Memory B cell (primary cell): ENCODE measurements at regions not wholly inside any gene's neighbourhood (a gene's known extent, or its start where the extent isn't known, plus 50 kb on each side); places are given as distances from the start of the nearest gene placed in this dataset.

Experiments
- ATAC-seq: fragments of 150-1000 bp; cut with Tn5 transposase; 2 replicates; pipeline ENCODE4 v1.10.0; 2021; ENCODE audit warnings: low read depth, mild to moderate bottlenecking, moderate library complexity
- DNase-seq, 2 donors: peaks; one replicate each; pipeline ENCODE4 v3.0.0; 2022; ENCODE audit warnings: low spot score in 2 of 2
- H3K27ac Mint-ChIP-seq: one replicate; pipeline ENCODE4 v1.8.0; 2022; ENCODE audit warnings: mild to moderate bottlenecking, moderate library complexity, mixed read lengths
- H3K27me3 Mint-ChIP-seq: one replicate; pipeline ENCODE4 v1.8.0; 2022; ENCODE audit warnings: mixed read lengths
- H3K36me3 Mint-ChIP-seq: one replicate; pipeline ENCODE4 v1.8.0; 2022; ENCODE audit warnings: mild to moderate bottlenecking, mixed read lengths
- H3K4me1 Mint-ChIP-seq: one replicate; pipeline ENCODE4 v1.8.0; 2022; ENCODE audit warnings: mixed read lengths
- H3K4me3 Mint-ChIP-seq: one replicate; pipeline ENCODE4 v1.8.0; 2022; ENCODE audit warnings: mild to moderate bottlenecking, moderate library complexity, mixed read lengths
- H3K9me3 Mint-ChIP-seq: one replicate; pipeline ENCODE4 v1.8.0; 2022; ENCODE audit warnings: mixed read lengths

DNA sequence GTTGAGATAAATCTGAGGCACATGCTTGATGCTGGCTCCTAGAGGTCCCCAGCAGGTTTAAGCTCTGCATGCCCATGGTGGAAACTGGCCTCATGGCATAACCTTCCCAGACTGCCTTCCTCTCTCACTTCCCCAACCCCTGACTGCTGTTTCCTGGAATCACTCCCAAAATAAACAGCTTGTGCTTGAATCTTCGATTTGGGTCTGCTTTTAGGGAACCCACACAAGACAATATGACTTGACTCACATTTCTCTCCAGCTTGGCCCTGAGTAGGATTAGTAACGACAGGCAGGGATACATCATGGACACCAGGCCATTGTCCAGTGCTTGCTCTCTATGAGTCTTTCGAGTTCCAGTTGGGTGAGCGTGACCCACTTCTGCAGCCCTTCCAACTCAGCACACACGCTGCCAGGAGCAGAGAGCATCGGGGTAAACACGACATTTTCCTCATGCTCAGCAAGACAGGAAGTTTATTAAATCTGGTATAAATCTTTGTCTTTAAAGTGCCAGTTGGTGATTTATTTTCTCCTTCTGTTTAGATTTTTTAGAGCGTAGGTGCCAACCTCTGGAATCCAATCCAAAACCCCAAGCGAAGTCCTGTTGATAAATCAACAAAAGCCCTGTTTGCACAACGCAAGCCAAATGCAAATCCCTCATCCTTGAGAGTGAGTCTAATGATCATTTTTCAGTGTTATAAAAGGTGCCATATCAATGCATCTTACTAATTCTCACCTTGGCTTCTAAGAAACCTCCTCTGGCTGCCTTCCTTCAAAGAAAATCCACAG, 135.0 kb downstream of the FOXA2 start:
- H3K4me1 Mint-ChIP-seq = no peaks in the 10 kb centered on the region
- no peaks in the 10 kb centered on the region for H3K36me3 Mint-ChIP-seq

GRCh38 chr20:22447447-22447778, 137.0 kb downstream of the FOXA2 start:
- no peak overlapping the region for H3K4me3 Mint-ChIP-seq
- H3K27ac Mint-ChIP-seq = no peak overlapping the region
- H3K9me3 Mint-ChIP-seq = peaks cover 7% of the 10 kb centered on the region
- ATAC-seq (no peak), DNase-seq (no peak)
- no peaks in the 10 kb centered on the region for H3K36me3 Mint-ChIP-seq
- no peaks in the 10 kb centered on the region for H3K27me3 Mint-ChIP-seq
- no peaks in the 10 kb centered on the region for H3K4me1 Mint-ChIP-seq

More for the DNA sequence above, 135.0 kb downstream of the FOXA2 start:
- DNase-seq = no peak
- Mint-ChIP-seq H3K4me3 (no peak overlapping the region), H3K27me3 (no peaks in the 10 kb centered on the region), H3K27ac (no peak overlapping the region), H3K9me3 (peaks cover 7% of the 10 kb centered on the region)
- ATAC-seq = no peak

GRCh38 chr20:22446613-22447446, 137.5 kb downstream of the FOXA2 start:
- no peak for DNase-seq
- Mint-ChIP-seq H3K4me3 (no peak overlapping the region), H3K4me1 (no peaks in the 10 kb centered on the region), H3K9me3 (peaks cover 7% of the 10 kb centered on the region), H3K27ac (no peak overlapping the region), H3K27me3 (no peaks in the 10 kb centered on the region), H3K36me3 (no peaks in the 10 kb centered on the region)
- no peak for ATAC-seq

DNA sequence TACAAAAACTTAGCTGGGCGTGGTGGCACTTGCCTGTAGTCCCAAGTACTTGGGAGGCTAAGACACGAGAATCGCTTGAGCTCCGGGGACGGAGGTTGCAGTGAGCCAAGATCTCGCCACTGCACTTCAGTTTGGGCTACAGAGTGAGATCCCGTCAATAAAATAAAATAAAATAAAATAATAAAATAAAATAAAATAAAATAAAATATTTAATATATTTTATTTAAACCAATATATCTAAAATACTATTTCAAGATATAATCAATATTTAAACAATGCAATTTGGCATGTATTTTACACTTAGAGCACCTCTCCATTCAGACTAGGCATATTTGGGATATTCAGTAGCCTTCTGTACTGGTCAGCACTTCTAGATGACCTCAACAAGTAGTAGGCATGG, 142.1 kb downstream of the FOXA2 start:
- ATAC-seq = no peak
- no peak overlapping the region for H3K27ac Mint-ChIP-seq
- no peaks in the 10 kb centered on the region for H3K36me3 Mint-ChIP-seq
- H3K27me3 Mint-ChIP-seq = no peaks in the 10 kb centered on the region
- H3K9me3 Mint-ChIP-seq = peaks cover 9% of the 10 kb centered on the region
- no peaks in the 10 kb centered on the region for H3K4me1 Mint-ChIP-seq
- H3K4me3 Mint-ChIP-seq = no peak overlapping the region
- DNase-seq = no peak

- no peak for ATAC-seq
- H3K36me3 Mint-ChIP-seq = no peaks in the 10 kb centered on the region
- no peak overlapping the region for H3K27ac Mint-ChIP-seq
- no peaks in the 10 kb centered on the region for H3K27me3 Mint-ChIP-seq
- H3K4me3 Mint-ChIP-seq = no peak overlapping the region
- peaks cover 3% of the 10 kb centered on the region for H3K9me3 Mint-ChIP-seq
- no peak for DNase-seq
- H3K4me1 Mint-ChIP-seq = no peaks in the 10 kb centered on the region
These were observed 145.4 kb downstream of the FOXA2 start for GRCh38 chr20:22438926-22439325.

DNA sequence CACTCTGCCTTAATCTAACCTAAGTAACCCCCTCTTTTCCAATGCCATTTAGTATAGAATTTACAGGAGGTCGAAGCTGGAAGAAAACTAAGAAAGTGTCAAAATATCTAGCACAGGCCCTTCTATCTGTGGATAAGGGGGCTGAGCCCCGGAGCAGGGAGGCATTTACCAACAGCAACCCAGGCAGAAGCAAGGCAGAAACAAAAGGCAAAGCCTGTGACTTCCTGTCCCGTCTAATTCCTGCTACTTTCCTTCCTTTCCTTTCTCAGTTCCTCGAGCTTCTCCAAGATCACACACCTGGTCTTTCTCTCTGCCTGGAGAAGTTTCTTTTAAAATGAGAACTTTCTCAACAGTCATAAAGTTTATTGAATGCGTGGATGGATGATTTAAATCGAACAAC, 146.0 kb downstream of the FOXA2 start:
- Mint-ChIP-seq H3K4me1 (no peaks in the 10 kb centered on the region), H3K36me3 (no peaks in the 10 kb centered on the region), H3K4me3 (no peak overlapping the region), H3K27ac (no peak overlapping the region), H3K9me3 (peaks cover 3% of the 10 kb centered on the region), H3K27me3 (no peaks in the 10 kb centered on the region)
- ATAC-seq = no peak
- no peak for DNase-seq

- ATAC-seq = no peak
- Mint-ChIP-seq H3K4me1 (no peaks in the 10 kb centered on the region), H3K4me3 (no peak overlapping the region), H3K27ac (no peak overlapping the region), H3K27me3 (no peaks in the 10 kb centered on the region), H3K36me3 (no peaks in the 10 kb centered on the region), H3K9me3 (peaks cover 3% of the 10 kb centered on the region)
- no peak for DNase-seq
These were observed 147.0 kb downstream of the FOXA2 start for GRCh38 chr20:22437354-22437753.

GRCh38 chr20:22431419-22431818, 153.0 kb downstream of the FOXA2 start:
- Mint-ChIP-seq H3K36me3 (no peaks in the 10 kb centered on the region), H3K4me3 (no peak overlapping the region), H3K27me3 (no peaks in the 10 kb centered on the region), H3K27ac (no peak overlapping the region), H3K9me3 (peaks cover 2% of the 10 kb centered on the region), H3K4me1 (no peaks in the 10 kb centered on the region)
- ATAC-seq (no peak), DNase-seq (no peak)

DNA sequence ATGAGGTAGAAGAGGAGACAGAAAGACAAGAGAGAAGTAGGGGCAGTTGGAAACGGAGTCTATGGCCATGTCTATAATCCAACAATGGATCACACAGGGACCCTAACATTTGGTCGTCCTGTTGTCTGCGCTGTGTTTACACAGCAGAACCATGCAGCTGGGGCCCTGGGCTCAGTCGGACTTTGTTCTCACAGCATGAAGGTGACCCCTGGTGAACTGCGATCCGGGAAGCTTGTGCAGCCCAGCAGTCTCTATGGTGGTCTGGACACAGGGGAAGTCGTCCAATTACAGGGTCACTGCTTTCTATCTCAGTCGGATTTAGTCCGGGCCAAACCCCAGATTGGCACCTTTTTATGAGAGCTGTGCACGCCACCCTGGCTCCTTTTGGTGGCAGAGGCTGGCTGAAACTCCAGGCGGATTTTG, 153.6 kb downstream of the FOXA2 start:
- ATAC-seq = no peak
- H3K27me3 Mint-ChIP-seq = no peaks in the 10 kb centered on the region
- H3K27ac Mint-ChIP-seq = no peak overlapping the region

GRCh38 chr20:22430154-22430745, 154.1 kb downstream of the FOXA2 start:
- ATAC-seq = no peak
- no peaks in the 10 kb centered on the region for H3K27me3 Mint-ChIP-seq
- no peaks in the 10 kb centered on the region for H3K4me1 Mint-ChIP-seq
- H3K4me3 Mint-ChIP-seq = no peak overlapping the region
- no peak for DNase-seq
- peaks cover 2% of the 10 kb centered on the region for H3K9me3 Mint-ChIP-seq
- H3K36me3 Mint-ChIP-seq = no peaks in the 10 kb centered on the region
- no peak overlapping the region for H3K27ac Mint-ChIP-seq

More for the DNA sequence above, 153.6 kb downstream of the FOXA2 start:
- peaks cover 2% of the 10 kb centered on the region for H3K9me3 Mint-ChIP-seq
- no peak for DNase-seq
- no peaks in the 10 kb centered on the region for H3K4me1 Mint-ChIP-seq
- H3K36me3 Mint-ChIP-seq = no peaks in the 10 kb centered on the region
- H3K4me3 Mint-ChIP-seq = no peak overlapping the region

DNA sequence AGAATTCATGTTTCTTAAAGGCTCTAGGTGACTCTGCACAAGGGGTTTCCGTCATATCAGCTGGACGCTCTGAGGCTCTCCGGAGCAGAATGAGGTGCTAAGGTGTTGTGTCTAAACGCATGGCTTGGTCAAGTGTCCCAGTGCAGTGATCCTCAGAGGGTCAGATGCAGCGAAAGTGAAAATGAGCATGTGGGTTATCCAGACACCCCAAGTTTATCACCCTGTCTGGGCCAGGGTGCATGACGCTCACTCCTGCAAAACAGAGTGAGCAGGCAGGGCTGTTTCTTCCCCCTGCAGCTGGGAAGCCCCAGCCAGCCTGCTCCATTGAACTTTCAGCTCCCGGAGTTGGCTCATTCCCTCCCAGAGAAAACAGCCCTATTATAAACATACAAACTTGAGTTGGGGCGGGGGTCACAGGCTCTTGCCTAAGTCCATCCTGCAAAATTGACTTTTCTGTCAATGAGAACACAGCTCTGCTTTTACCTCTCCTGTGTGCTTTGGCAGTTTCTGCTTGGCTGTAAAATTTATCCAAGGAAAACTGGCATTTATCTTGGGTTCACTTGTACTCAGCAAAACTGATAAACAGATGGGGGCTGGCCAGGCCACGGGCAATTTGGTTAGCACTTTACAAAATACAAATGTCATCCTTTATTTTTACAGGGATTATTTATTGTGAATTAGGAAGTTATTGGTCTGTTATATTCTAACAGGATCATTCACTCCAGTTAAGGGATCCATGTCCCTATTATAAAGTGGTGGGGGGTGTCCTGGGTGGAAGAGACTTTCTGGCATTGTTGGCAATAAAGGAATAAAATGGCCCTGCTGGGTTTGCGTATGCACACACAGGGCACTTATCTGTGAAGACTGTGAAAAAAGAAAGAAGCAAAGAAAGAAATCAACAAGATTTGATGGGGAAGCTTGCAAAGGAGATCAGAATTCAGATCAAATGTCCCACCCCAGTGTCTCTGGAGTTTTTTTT, 154.9 kb downstream of the FOXA2 start:
- ATAC-seq (no peak), DNase-seq (no peak)
- Mint-ChIP-seq H3K4me1 (no peaks in the 10 kb centered on the region), H3K36me3 (no peaks in the 10 kb centered on the region), H3K9me3 (no peaks in the 10 kb centered on the region), H3K4me3 (no peak overlapping the region), H3K27me3 (no peaks in the 10 kb centered on the region), H3K27ac (no peak overlapping the region)

GRCh38 chr20:22428051-22428450, 156.3 kb downstream of the FOXA2 start:
- no peak for ATAC-seq
- Mint-ChIP-seq H3K9me3 (no peaks in the 10 kb centered on the region), H3K27me3 (no peaks in the 10 kb centered on the region), H3K4me3 (no peak overlapping the region), H3K27ac (no peak overlapping the region), H3K4me1 (no peaks in the 10 kb centered on the region), H3K36me3 (no peaks in the 10 kb centered on the region)
- DNase-seq = no peak

DNA sequence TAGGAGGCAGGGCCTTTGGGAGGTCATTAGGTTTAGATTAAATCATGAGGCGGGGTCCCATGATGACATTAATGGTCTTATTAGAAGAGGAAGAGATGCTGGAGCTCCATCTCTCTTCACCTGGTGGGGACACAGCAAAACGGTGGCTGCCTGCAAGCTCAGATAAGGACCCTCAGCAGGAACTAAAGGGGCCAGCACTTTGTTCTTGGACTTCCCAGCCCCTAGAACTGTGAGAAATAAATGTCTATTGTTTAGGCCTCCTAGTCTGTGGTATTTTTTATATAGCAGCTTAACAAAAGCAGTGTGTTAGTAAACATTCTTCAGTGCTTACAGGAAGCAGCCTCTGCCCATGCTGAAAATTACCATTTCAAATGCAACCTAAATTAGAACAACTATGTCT, 157.6 kb downstream of the FOXA2 start:
- ATAC-seq = no peak
- no peaks in the 10 kb centered on the region for H3K27me3 Mint-ChIP-seq
- H3K36me3 Mint-ChIP-seq = no peaks in the 10 kb centered on the region
- H3K4me1 Mint-ChIP-seq = no peaks in the 10 kb centered on the region
- H3K27ac Mint-ChIP-seq = no peak overlapping the region
- no peak overlapping the region for H3K4me3 Mint-ChIP-seq
- no peak for DNase-seq
- no peaks in the 10 kb centered on the region for H3K9me3 Mint-ChIP-seq
